PFSK-1 (cell line): ENCODE measurements at regions not wholly inside any gene's neighbourhood (a gene's known extent, or its start where the extent isn't known, plus 50 kb on each side); places are given as distances from the start of the nearest gene placed in this dataset.

Source experiments
- POLR2AphosphoS5 ChIP-seq: IDR thresholded peaks from 2 replicates; pipeline ENCODE4 v1.6.1; 2012; ENCODE audit warnings: low read depth, mild to moderate bottlenecking, control low read depth, low read length, moderate library complexity
- TF ChIP-seq, protein P1 (sequence below), 2 experiments: IDR thresholded peaks; 2 replicates each; pipeline versions ENCODE4 v1.6.1 to v1.8.0; 2011 to 2012; ENCODE audit warnings: low read depth in 2 of 2, low read length in 2 of 2, control low read depth in 1 of 2, inconsistent platforms in 1 of 2, mild to moderate bottlenecking in 1 of 2, moderate library complexity in 1 of 2; ENCODE audit not compliant: insufficient read depth in 1 of 2

- TF ChIP-seq POLR2AphosphoS5: no peak
- TF ChIP-seq, protein P1, sequence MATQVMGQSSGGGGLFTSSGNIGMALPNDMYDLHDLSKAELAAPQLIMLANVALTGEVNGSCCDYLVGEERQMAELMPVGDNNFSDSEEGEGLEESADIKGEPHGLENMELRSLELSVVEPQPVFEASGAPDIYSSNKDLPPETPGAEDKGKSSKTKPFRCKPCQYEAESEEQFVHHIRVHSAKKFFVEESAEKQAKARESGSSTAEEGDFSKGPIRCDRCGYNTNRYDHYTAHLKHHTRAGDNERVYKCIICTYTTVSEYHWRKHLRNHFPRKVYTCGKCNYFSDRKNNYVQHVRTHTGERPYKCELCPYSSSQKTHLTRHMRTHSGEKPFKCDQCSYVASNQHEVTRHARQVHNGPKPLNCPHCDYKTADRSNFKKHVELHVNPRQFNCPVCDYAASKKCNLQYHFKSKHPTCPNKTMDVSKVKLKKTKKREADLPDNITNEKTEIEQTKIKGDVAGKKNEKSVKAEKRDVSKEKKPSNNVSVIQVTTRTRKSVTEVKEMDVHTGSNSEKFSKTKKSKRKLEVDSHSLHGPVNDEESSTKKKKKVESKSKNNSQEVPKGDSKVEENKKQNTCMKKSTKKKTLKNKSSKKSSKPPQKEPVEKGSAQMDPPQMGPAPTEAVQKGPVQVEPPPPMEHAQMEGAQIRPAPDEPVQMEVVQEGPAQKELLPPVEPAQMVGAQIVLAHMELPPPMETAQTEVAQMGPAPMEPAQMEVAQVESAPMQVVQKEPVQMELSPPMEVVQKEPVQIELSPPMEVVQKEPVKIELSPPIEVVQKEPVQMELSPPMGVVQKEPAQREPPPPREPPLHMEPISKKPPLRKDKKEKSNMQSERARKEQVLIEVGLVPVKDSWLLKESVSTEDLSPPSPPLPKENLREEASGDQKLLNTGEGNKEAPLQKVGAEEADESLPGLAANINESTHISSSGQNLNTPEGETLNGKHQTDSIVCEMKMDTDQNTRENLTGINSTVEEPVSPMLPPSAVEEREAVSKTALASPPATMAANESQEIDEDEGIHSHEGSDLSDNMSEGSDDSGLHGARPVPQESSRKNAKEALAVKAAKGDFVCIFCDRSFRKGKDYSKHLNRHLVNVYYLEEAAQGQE (IDR thresholded peaks at IDR 0.05; ENCODE audit: insufficient read depth in 1 of 2, low read depth in 2 of 2, low read length in 2 of 2): no peak
Observed at GRCh38 chr21:35582731-35583130, 477.6 kb downstream of the SETD4 start.
